DND-41 (cell line): ENCODE measurements at regions not wholly inside any gene's neighbourhood (a gene's known extent, or its start where the extent isn't known, plus 50 kb on each side); places are given as distances from the start of the nearest gene placed in this dataset.

Source experiments
- EZH2 ChIP-seq: IDR thresholded peaks from 3 replicates; pipeline ENCODE4 v1.6.1; 2012; ENCODE audit warnings: borderline replicate concordance, low read depth, mild to moderate bottlenecking, moderate library complexity, low read length, inconsistent platforms; ENCODE audit not compliant: severe bottlenecking
- TF ChIP-seq, protein P1 (sequence below): IDR thresholded peaks from 2 replicates; pipeline ENCODE4 v1.5.1; 2012; ENCODE audit warnings: borderline replicate concordance, low read length, moderate library complexity, mild to moderate bottlenecking; ENCODE audit not compliant: poor library complexity, severe bottlenecking; ENCODE audit errors: extremely low read depth

DNA sequence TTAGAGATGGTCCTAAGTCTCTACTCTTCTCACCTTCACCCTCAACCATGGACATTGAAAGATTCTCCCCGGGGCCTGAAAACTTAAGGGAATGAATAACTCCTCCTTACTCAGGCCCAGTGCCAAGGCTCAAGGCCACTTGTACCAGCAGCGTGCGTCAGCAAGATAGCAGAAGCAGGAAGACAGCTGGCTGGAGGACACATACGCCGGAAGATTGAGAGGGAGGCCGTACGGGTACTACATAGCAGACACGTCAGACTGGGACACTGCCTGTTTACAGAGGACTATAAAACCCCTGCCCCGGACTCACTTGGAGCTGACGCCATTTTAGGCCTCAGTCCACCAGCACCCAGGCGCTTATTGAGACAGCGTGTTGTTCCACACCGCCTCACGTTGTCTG is 75.8 kb upstream of the MED13 start:
- TF ChIP-seq, protein P1, sequence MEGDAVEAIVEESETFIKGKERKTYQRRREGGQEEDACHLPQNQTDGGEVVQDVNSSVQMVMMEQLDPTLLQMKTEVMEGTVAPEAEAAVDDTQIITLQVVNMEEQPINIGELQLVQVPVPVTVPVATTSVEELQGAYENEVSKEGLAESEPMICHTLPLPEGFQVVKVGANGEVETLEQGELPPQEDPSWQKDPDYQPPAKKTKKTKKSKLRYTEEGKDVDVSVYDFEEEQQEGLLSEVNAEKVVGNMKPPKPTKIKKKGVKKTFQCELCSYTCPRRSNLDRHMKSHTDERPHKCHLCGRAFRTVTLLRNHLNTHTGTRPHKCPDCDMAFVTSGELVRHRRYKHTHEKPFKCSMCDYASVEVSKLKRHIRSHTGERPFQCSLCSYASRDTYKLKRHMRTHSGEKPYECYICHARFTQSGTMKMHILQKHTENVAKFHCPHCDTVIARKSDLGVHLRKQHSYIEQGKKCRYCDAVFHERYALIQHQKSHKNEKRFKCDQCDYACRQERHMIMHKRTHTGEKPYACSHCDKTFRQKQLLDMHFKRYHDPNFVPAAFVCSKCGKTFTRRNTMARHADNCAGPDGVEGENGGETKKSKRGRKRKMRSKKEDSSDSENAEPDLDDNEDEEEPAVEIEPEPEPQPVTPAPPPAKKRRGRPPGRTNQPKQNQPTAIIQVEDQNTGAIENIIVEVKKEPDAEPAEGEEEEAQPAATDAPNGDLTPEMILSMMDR: no peak
- TF ChIP-seq EZH2: no peak
